Trophoblast cell (in vitro differentiated cells and primary cell): ENCODE measurements at regions not wholly inside any gene's neighbourhood (a gene's known extent, or its start where the extent isn't known, plus 50 kb on each side); places are given as distances from the start of the nearest gene placed in this dataset.
A peak's percentile ranks its signal among the peaks of the same experiment; 100 is the strongest.

ENCODE experiments used
- DNase-seq, 2 donors: peaks; one replicate each; pipeline ENCODE4 v3.0.0-alpha.2; 2016
- H2AFZ ChIP-seq: 2 replicates; pipeline ENCODE4 v1.6.1; 2013; ENCODE audit warnings: low read length, moderate library complexity, mild to moderate bottlenecking; ENCODE audit not compliant: insufficient read depth, poor library complexity
- H2AK5ac ChIP-seq: 2 replicates; pipeline ENCODE4 v1.6.1; 2013; ENCODE audit warnings: mild to moderate bottlenecking, low read length
- H2BK120ac ChIP-seq: 2 replicates; pipeline ENCODE4 v1.6.1; 2013; ENCODE audit warnings: low read length, mild to moderate bottlenecking, moderate library complexity; ENCODE audit not compliant: insufficient read depth, poor library complexity
- H2BK12ac ChIP-seq: 2 replicates; pipeline ENCODE4 v1.6.1; 2013; ENCODE audit warnings: mild to moderate bottlenecking, low read length, moderate library complexity
- H2BK5ac ChIP-seq: 2 replicates; pipeline ENCODE4 v1.6.1; 2013; ENCODE audit warnings: low read length, low read depth, moderate library complexity, mild to moderate bottlenecking; ENCODE audit not compliant: poor library complexity
- H3K14ac ChIP-seq: 2 replicates; pipeline ENCODE4 v1.6.1; 2013; ENCODE audit warnings: mild to moderate bottlenecking, low read length
- H3K18ac ChIP-seq: 2 replicates; pipeline ENCODE4 v1.6.1; 2013; ENCODE audit warnings: mild to moderate bottlenecking, low read length
- H3K23ac ChIP-seq: 2 replicates; pipeline ENCODE4 v1.6.1; 2013; ENCODE audit warnings: low read length
- H3K27ac ChIP-seq: 2 replicates; pipeline ENCODE4 v1.5.1; 2013; ENCODE audit warnings: low read depth, mild to moderate bottlenecking, inconsistent platforms, low read length, moderate library complexity
- H3K27me3 ChIP-seq: 2 replicates; pipeline ENCODE4 v1.6.1; 2013; ENCODE audit warnings: inconsistent platforms, mild to moderate bottlenecking, low read length, moderate library complexity; ENCODE audit not compliant: insufficient read depth
- H3K36me3 ChIP-seq, 2 experiments: 1 replicate in 1 of 2; 2 replicates in 1 of 2; pipeline ENCODE4 v1.6.1; 2013; ENCODE audit warnings: low read length in 2 of 2, mild to moderate bottlenecking in 2 of 2, moderate library complexity in 1 of 2; ENCODE audit not compliant: insufficient read depth in 2 of 2, control insufficient read depth in 1 of 2
- H3K4ac ChIP-seq: 2 replicates; pipeline ENCODE4 v1.6.1; 2013; ENCODE audit warnings: low read depth, mild to moderate bottlenecking, low read length, moderate library complexity
- H3K4me1 ChIP-seq, 2 experiments: 1 replicate in 1 of 2; 2 replicates in 1 of 2; pipeline ENCODE4 v1.6.1; 2013; ENCODE audit warnings: low read length in 2 of 2, mild to moderate bottlenecking in 2 of 2, moderate library complexity in 1 of 2; ENCODE audit not compliant: insufficient read depth in 2 of 2, control insufficient read depth in 1 of 2
- H3K4me2 ChIP-seq: 2 replicates; pipeline ENCODE4 v1.6.1; 2013; ENCODE audit warnings: inconsistent platforms, mild to moderate bottlenecking, low read length, moderate library complexity
- H3K4me3 ChIP-seq: 2 replicates; pipeline ENCODE4 v1.5.1; 2013; ENCODE audit warnings: mild to moderate bottlenecking, low read depth, low read length, inconsistent platforms
- H3K79me1 ChIP-seq: one replicate; pipeline ENCODE4 v1.6.1; 2013; ENCODE audit warnings: low read length
- H3K79me2 ChIP-seq: 2 replicates; pipeline ENCODE4 v1.6.1; 2013; ENCODE audit warnings: low read length, mild to moderate bottlenecking; ENCODE audit not compliant: control insufficient read depth, insufficient read depth, poor library complexity
- H3K9ac ChIP-seq: 2 replicates; pipeline ENCODE4 v1.6.1; 2013; ENCODE audit warnings: mild to moderate bottlenecking, low read length
- H3K9me3 ChIP-seq: 2 replicates; pipeline ENCODE4 v1.6.1; 2013; ENCODE audit warnings: low read depth, mild to moderate bottlenecking, control low read depth, inconsistent platforms, low read length; ENCODE audit not compliant: insufficient read depth
- H4K12ac ChIP-seq: 2 replicates; pipeline ENCODE4 v1.6.1; 2013; ENCODE audit warnings: low read depth, mild to moderate bottlenecking, low read length, moderate library complexity
- H4K8ac ChIP-seq: 2 replicates; pipeline ENCODE4 v1.6.1; 2013; ENCODE audit warnings: low read depth, mild to moderate bottlenecking, low read length, moderate library complexity
- H4K91ac ChIP-seq: one replicate; pipeline ENCODE4 v1.6.1; 2013; ENCODE audit warnings: low read depth, mild to moderate bottlenecking, low read length, moderate library complexity
- WGBS: extraction: QIAGEN DNeasy Blood & Tissue Kit; methylation state at CpG from one replicate; pipeline ENCODE4 v1.1.7; 2013; ENCODE audit warnings: missing lambda C conversion rate; ENCODE audit not compliant: insufficient read length, insufficient coverage; ENCODE audit errors: extremely low coverage; 5-methylcytosine and 5-hydroxymethylcytosine counted together

DNA sequence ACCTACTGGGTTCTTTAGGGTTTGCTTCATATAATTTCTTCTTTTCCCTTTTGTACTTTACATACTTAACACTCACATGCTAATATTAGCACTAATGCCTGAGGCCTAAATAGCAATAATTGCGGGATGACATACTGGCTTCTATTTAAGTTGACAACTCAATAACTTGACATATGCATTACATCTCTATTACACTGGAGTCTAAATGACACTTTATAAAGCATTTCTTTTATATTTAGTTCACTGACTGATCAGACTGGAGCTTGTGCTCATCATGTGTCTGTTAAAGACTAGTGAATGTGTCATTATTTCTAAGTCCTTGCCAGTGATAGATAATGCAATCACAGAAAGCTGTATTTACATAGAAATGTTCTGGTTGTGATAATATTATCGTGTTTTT is 472.1 kb upstream of the SEMA3A start:
- no CpG with 5 or more reads among the region's 2 CpGs for WGBS
- DNase-seq: no peak

DNA sequence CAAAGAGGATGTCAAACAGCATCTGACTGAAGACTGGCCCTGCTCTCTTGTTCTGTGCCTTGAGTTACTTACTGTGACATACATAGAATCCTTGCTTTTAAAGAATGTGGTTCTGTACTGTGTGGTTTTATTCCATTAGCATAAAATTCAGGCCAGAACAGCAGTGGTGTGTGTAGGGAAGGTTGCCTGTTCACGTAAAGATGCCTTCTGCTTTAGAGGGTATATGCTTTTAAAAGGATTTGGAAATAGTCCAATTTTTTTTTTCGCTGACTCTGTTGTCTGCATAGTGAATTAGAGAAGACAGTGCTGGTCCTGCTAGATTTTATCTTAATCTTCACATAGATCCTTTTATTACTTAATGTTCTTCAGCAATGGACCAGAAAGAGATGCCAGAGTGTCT is 470.8 kb upstream of the SEMA3A start:
- H3K18ac ChIP-seq: no peak overlapping the region
- no peaks in the 10 kb centered on the region for H3K79me2 ChIP-seq
- H3K23ac ChIP-seq: no peak overlapping the region
- H4K12ac ChIP-seq: no peak overlapping the region
- H2BK5ac ChIP-seq: peak overlapping the region; percentile 21
- H4K91ac ChIP-seq: no peak overlapping the region
- H3K14ac ChIP-seq: no peak overlapping the region
- no peak overlapping the region for H3K9ac ChIP-seq
- no peaks in the 10 kb centered on the region for H3K9me3 ChIP-seq
- peaks cover 3% of the 10 kb centered on the region for H3K79me1 ChIP-seq
- no peak overlapping the region for H2BK120ac ChIP-seq
- DNase-seq: peak in 1 of 2 donors; percentile 2
- no peak overlapping the region for H2AK5ac ChIP-seq
- H3K27me3 ChIP-seq: no peaks in the 10 kb centered on the region
- H3K27ac ChIP-seq: peak overlapping the region; percentile 80
- no peak overlapping the region for H2AFZ ChIP-seq
- H3K4me1 ChIP-seq: peaks cover 0 to 4% of the 10 kb centered on the region in 2 experiments
- H3K4me2 ChIP-seq: no peak overlapping the region
- no peak overlapping the region for H4K8ac ChIP-seq
- no peak overlapping the region for H2BK12ac ChIP-seq
- H3K36me3 ChIP-seq: no peaks in the 10 kb centered on the region
- H3K4ac ChIP-seq: no peak overlapping the region
- WGBS: no CpG with 5 or more reads among the region's 2 CpGs
- no peak overlapping the region for H3K4me3 ChIP-seq

More for the DNA sequence above, 472.1 kb upstream of the SEMA3A start:
- peaks cover 3% of the 10 kb centered on the region for H3K79me1 ChIP-seq
- H2BK120ac ChIP-seq: no peak overlapping the region
- no peak overlapping the region for H2BK5ac ChIP-seq
- H3K27me3 ChIP-seq: no peaks in the 10 kb centered on the region
- peaks cover 0 to 4% of the 10 kb centered on the region in 2 experiments for H3K4me1 ChIP-seq
- H3K36me3 ChIP-seq: no peaks in the 10 kb centered on the region
- H3K27ac ChIP-seq: no peak overlapping the region
- H2AK5ac ChIP-seq: no peak overlapping the region
- H3K23ac ChIP-seq: no peak overlapping the region
- no peak overlapping the region for H4K91ac ChIP-seq
- no peak overlapping the region for H3K4me2 ChIP-seq
- H3K18ac ChIP-seq: no peak overlapping the region
- no peak overlapping the region for H3K4me3 ChIP-seq
- no peak overlapping the region for H4K8ac ChIP-seq
- no peak overlapping the region for H2AFZ ChIP-seq
- no peak overlapping the region for H3K9ac ChIP-seq
- no peak overlapping the region for H3K14ac ChIP-seq
- H3K9me3 ChIP-seq: no peaks in the 10 kb centered on the region
- H3K79me2 ChIP-seq: no peaks in the 10 kb centered on the region
- no peak overlapping the region for H2BK12ac ChIP-seq
- no peak overlapping the region for H4K12ac ChIP-seq
- H3K4ac ChIP-seq: no peak overlapping the region

DNA sequence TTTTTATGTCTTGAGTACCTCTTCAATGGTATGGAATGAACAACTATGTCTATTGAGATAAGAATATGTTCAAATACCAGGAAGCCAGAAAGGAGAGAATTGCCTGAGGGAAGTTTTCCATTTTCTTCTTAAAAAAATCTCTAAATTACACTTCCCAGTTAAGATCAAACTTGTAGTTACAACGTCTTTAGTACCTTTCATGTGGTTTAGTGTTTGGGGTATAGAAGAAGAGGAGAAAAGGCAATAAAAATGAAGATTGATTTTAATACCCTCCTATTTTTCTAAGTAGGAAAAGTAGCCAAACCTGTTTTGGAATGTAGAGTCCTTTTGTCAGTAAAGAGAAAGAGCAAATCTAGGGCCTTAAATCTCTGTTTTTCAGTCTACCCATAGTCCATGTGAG is 470.0 kb upstream of the SEMA3A start:
- Histone ChIP-seq H3K9me3 (no peaks in the 10 kb centered on the region), H2AFZ (no peak overlapping the region), H3K9ac (no peak overlapping the region), H3K79me1 (peaks cover 3% of the 10 kb centered on the region), H3K4me1 (peaks cover 0 to 4% of the 10 kb centered on the region in 2 experiments), H3K27me3 (no peaks in the 10 kb centered on the region), H3K4ac (no peak overlapping the region), H3K27ac (peak overlapping the region; percentile 80), H2BK5ac (no peak overlapping the region), H3K14ac (no peak overlapping the region), H2BK120ac (no peak overlapping the region), H2BK12ac (no peak overlapping the region), H3K36me3 (no peaks in the 10 kb centered on the region), H3K23ac (no peak overlapping the region), H3K4me2 (no peak overlapping the region), H3K18ac (no peak overlapping the region), H4K8ac (no peak overlapping the region), H4K91ac (no peak overlapping the region), H3K4me3 (no peak overlapping the region), H2AK5ac (no peak overlapping the region), H4K12ac (no peak overlapping the region), H3K79me2 (no peaks in the 10 kb centered on the region)
- peak; percentile 46 to 82 for DNase-seq
- WGBS: no CpG with 5 or more reads among the region's 1 CpG

DNA sequence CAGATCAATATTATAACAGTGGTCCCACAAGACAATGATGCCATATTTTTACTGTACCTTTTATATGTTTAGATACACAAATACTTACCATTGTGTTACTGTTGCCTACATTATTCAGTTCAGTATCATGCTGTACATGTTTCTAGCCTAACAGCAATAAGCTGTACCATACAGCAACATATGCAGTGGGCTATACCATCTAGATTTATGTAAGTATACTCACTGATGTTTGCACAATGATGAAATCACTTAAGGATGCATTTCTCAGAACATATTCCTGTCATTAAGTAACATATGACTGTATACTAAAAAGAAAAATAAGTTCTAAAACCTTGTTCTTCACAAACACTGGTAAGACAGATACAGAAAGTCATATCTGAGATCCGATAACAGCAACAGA is 468.6 kb upstream of the SEMA3A start:
- Histone ChIP-seq H3K27ac (no peak overlapping the region), H3K4me2 (no peak overlapping the region), H4K12ac (no peak overlapping the region), H2BK120ac (no peak overlapping the region), H3K9me3 (no peaks in the 10 kb centered on the region), H3K36me3 (no peaks in the 10 kb centered on the region), H3K4me3 (no peak overlapping the region), H3K79me2 (no peaks in the 10 kb centered on the region), H3K9ac (no peak overlapping the region), H3K27me3 (no peaks in the 10 kb centered on the region), H2AK5ac (no peak overlapping the region), H2BK5ac (no peak overlapping the region), H3K23ac (no peak overlapping the region), H4K91ac (no peak overlapping the region), H2BK12ac (no peak overlapping the region), H2AFZ (no peak overlapping the region), H3K4me1 (peaks cover 0 to 4% of the 10 kb centered on the region in 2 experiments), H3K14ac (no peak overlapping the region), H3K4ac (no peak overlapping the region), H3K79me1 (peaks cover 3% of the 10 kb centered on the region), H4K8ac (no peak overlapping the region), H3K18ac (no peak overlapping the region)
- WGBS: no CpG with 5 or more reads among the region's 1 CpG
- DNase-seq: peak in 1 of 2 donors; percentile 16
